ENCODE measurements at regions not wholly inside any gene's neighbourhood (a gene's known extent, or its start where the extent isn't known, plus 50 kb on each side); places are given as distances from the start of the nearest gene placed in this dataset.

DNA sequence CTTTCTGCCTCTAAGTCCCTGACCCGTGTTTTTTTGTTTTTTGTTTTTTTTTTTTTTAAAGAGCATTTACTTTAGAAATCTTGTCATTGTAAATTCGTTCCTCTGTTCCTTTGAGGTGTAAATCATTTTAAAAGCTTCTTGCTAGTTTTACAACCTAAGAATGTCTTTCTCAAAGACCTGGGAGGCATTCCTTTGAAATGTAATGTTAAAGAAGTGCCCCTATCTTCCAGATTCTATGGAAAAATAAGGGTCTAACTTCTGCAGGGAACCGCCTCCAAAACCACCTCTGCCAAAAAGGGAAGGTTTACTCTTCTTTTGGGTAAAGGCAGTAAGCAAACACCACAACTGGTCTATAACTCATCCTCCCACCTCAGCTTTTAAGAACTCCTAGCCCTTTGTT lies 259.6 kb upstream of the ZNF804A start:
- Mint-ChIP-seq H3K9me3 (no peaks in the 10 kb centered on the region), H3K4me3 (no peak overlapping the region), H3K4me1 (peaks cover 20% of the 10 kb centered on the region), H3K36me3 (ENCODE audit: low read depth) (no peaks in the 10 kb centered on the region), H3K27me3 (ENCODE audit: insufficient read depth, low read depth, poor library complexity) (peaks cover 38% of the 10 kb centered on the region), H3K27ac (no peak overlapping the region)
- Histone ChIP-seq H4K20me1 (replicated peaks; ENCODE audit: insufficient read depth) (no peaks in the 10 kb centered on the region; the same call in 1 of the 2 replicates), H3K27me3 (ENCODE audit: insufficient read depth) (peaks cover 90% of the 10 kb centered on the region), H3K79me2 (replicated peaks; ENCODE audit: insufficient read depth) (no peaks in the 10 kb centered on the region), H3K36me3 (ENCODE audit: insufficient read depth) (no peaks in the 10 kb centered on the region), H3K27ac (ENCODE audit: low read depth) (no peak overlapping the region), H3K4me2 (no peak overlapping the region), H3K4me3 (no peak overlapping the region), H2AFZ (no peak overlapping the region), H3K4me1 (ENCODE audit: insufficient read depth) (peaks cover 10% of the 10 kb centered on the region), H3K9me2 (ENCODE audit: insufficient read depth) (no peaks in the 10 kb centered on the region), H3F3A (replicated peaks; ENCODE audit: low read depth) (no peaks in the 10 kb centered on the region)
- peak; percentile 78 for DNase-seq (ENCODE audit: low spot score)
- TF ChIP-seq NANOG (IDR thresholded peaks at IDR 0.05; ENCODE audit: borderline replicate concordance) = peak; percentile 92
- TF ChIP-seq EZH2 (IDR thresholded peaks at IDR 0.05; ENCODE audit: low read depth, unreplicated experiment) = no peak
- peak; percentile 84 for ATAC-seq

DNA sequence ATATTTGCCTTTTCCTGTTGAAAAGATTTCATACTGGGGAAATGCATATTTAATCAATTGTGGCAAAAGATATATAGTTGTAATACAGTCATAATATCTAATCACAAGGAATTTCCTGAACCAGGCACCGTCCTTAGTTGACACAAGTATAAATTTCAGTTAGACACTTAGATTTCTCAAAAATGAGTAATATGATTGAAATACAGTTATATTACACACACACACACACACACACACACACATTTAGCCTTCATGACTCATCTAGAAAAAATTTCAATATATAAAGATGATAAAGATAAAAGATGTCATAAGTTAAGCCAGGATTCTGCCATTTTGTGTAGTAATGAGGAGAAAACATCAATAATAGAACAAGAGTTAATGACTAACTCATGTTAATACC lies 258.4 kb upstream of the ZNF804A start:
- ATAC-seq = no peak
- no peak overlapping the region for H3K27ac Mint-ChIP-seq
- H3K79me2 ChIP-seq (replicated peaks; ENCODE audit: insufficient read depth) = no peaks in the 10 kb centered on the region
- no peaks in the 10 kb centered on the region for H4K20me1 ChIP-seq (replicated peaks; ENCODE audit: insufficient read depth)
- TF ChIP-seq, protein P1, sequence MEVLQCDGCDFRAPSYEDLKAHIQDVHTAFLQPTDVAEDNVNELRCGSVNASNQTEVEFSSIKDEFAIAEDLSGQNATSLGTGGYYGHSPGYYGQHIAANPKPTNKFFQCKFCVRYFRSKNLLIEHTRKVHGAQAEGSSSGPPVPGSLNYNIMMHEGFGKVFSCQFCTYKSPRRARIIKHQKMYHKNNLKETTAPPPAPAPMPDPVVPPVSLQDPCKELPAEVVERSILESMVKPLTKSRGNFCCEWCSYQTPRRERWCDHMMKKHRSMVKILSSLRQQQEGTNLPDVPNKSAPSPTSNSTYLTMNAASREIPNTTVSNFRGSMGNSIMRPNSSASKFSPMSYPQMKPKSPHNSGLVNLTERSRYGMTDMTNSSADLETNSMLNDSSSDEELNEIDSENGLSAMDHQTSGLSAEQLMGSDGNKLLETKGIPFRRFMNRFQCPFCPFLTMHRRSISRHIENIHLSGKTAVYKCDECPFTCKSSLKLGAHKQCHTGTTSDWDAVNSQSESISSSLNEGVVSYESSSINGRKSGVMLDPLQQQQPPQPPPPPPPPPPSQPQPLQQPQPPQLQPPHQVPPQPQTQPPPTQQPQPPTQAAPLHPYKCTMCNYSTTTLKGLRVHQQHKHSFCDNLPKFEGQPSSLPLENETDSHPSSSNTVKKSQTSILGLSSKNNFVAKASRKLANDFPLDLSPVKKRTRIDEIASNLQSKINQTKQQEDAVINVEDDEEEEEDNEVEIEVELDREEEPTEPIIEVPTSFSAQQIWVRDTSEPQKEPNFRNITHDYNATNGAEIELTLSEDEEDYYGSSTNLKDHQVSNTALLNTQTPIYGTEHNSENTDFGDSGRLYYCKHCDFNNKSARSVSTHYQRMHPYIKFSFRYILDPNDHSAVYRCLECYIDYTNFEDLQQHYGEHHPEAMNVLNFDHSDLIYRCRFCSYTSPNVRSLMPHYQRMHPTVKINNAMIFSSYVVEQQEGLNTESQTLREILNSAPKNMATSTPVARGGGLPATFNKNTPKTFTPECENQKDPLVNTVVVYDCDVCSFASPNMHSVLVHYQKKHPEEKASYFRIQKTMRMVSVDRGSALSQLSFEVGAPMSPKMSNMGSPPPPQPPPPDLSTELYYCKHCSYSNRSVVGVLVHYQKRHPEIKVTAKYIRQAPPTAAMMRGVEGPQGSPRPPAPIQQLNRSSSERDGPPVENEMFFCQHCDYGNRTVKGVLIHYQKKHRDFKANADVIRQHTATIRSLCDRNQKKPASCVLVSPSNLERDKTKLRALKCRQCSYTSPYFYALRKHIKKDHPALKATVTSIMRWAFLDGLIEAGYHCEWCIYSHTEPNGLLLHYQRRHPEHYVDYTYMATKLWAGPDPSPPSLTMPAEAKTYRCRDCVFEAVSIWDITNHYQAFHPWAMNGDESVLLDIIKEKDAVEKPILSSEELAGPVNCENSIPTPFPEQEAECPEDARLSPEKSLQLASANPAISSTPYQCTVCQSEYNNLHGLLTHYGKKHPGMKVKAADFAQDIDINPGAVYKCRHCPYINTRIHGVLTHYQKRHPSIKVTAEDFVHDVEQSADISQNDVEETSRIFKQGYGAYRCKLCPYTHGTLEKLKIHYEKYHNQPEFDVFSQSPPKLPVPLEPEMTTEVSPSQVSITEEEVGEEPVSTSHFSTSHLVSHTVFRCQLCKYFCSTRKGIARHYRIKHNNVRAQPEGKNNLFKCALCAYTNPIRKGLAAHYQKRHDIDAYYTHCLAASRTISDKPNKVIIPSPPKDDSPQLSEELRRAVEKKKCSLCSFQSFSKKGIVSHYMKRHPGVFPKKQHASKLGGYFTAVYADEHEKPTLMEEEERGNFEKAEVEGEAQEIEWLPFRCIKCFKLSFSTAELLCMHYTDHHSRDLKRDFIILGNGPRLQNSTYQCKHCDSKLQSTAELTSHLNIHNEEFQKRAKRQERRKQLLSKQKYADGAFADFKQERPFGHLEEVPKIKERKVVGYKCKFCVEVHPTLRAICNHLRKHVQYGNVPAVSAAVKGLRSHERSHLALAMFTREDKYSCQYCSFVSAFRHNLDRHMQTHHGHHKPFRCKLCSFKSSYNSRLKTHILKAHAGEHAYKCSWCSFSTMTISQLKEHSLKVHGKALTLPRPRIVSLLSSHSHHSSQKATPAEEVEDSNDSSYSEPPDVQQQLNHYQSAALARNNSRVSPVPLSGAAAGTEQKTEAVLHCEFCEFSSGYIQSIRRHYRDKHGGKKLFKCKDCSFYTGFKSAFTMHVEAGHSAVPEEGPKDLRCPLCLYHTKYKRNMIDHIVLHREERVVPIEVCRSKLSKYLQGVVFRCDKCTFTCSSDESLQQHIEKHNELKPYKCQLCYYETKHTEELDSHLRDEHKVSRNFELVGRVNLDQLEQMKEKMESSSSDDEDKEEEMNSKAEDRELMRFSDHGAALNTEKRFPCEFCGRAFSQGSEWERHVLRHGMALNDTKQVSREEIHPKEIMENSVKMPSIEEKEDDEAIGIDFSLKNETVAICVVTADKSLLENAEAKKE (CRISPR knock-in tag; IDR thresholded peaks at IDR 0.05) = no peak
- TF ChIP-seq POLR2AphosphoS5 (IDR thresholded peaks at IDR 0.05; ENCODE audit: low read depth) (no peak), EZH2 (IDR thresholded peaks at IDR 0.05; ENCODE audit: low read depth, unreplicated experiment) (no peak), JUNB (IDR thresholded peaks at IDR 0.05; ENCODE audit: unreplicated experiment) (no peak), NANOG (IDR thresholded peaks at IDR 0.05; ENCODE audit: borderline replicate concordance) (no peak), EZH2phosphoT487 (IDR thresholded peaks at IDR 0.05; ENCODE audit: unreplicated experiment) (no peak)
- TF ChIP-seq, protein P2, sequence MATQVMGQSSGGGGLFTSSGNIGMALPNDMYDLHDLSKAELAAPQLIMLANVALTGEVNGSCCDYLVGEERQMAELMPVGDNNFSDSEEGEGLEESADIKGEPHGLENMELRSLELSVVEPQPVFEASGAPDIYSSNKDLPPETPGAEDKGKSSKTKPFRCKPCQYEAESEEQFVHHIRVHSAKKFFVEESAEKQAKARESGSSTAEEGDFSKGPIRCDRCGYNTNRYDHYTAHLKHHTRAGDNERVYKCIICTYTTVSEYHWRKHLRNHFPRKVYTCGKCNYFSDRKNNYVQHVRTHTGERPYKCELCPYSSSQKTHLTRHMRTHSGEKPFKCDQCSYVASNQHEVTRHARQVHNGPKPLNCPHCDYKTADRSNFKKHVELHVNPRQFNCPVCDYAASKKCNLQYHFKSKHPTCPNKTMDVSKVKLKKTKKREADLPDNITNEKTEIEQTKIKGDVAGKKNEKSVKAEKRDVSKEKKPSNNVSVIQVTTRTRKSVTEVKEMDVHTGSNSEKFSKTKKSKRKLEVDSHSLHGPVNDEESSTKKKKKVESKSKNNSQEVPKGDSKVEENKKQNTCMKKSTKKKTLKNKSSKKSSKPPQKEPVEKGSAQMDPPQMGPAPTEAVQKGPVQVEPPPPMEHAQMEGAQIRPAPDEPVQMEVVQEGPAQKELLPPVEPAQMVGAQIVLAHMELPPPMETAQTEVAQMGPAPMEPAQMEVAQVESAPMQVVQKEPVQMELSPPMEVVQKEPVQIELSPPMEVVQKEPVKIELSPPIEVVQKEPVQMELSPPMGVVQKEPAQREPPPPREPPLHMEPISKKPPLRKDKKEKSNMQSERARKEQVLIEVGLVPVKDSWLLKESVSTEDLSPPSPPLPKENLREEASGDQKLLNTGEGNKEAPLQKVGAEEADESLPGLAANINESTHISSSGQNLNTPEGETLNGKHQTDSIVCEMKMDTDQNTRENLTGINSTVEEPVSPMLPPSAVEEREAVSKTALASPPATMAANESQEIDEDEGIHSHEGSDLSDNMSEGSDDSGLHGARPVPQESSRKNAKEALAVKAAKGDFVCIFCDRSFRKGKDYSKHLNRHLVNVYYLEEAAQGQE (IDR thresholded peaks at IDR 0.05; ENCODE audit: unreplicated experiment) = no peak
- TF ChIP-seq, protein P3, sequence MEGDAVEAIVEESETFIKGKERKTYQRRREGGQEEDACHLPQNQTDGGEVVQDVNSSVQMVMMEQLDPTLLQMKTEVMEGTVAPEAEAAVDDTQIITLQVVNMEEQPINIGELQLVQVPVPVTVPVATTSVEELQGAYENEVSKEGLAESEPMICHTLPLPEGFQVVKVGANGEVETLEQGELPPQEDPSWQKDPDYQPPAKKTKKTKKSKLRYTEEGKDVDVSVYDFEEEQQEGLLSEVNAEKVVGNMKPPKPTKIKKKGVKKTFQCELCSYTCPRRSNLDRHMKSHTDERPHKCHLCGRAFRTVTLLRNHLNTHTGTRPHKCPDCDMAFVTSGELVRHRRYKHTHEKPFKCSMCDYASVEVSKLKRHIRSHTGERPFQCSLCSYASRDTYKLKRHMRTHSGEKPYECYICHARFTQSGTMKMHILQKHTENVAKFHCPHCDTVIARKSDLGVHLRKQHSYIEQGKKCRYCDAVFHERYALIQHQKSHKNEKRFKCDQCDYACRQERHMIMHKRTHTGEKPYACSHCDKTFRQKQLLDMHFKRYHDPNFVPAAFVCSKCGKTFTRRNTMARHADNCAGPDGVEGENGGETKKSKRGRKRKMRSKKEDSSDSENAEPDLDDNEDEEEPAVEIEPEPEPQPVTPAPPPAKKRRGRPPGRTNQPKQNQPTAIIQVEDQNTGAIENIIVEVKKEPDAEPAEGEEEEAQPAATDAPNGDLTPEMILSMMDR (conservative IDR thresholded peaks at IDR 0.05; ENCODE audit: low read depth in 2 of 2) = no peak
- H3F3A ChIP-seq (replicated peaks; ENCODE audit: low read depth) = no peaks in the 10 kb centered on the region
- H3K4me2 ChIP-seq = no peak overlapping the region
- H3K27ac ChIP-seq (ENCODE audit: low read depth) = no peak overlapping the region
- no peak overlapping the region for H3K4me3 Mint-ChIP-seq
- H3K9me3 Mint-ChIP-seq = no peaks in the 10 kb centered on the region
- no peaks in the 10 kb centered on the region for H3K9me2 ChIP-seq (ENCODE audit: insufficient read depth)
- peaks cover 10% of the 10 kb centered on the region for H3K4me1 ChIP-seq (ENCODE audit: insufficient read depth)
- peaks cover 38% of the 10 kb centered on the region for H3K27me3 Mint-ChIP-seq (ENCODE audit: insufficient read depth, low read depth, poor library complexity)
- no peak overlapping the region for H2AFZ ChIP-seq
- DNase-seq (ENCODE audit: low spot score) = no peak
- H3K36me3 ChIP-seq (ENCODE audit: insufficient read depth) = no peaks in the 10 kb centered on the region
- peaks cover 20% of the 10 kb centered on the region for H3K4me1 Mint-ChIP-seq
- H3K4me3 ChIP-seq = no peak overlapping the region
- no peaks in the 10 kb centered on the region for H3K36me3 Mint-ChIP-seq (ENCODE audit: low read depth)
- H3K27me3 ChIP-seq (ENCODE audit: insufficient read depth) = peaks cover 80% of the 10 kb centered on the region

Data from GM23338 (cell line).